ENCODE measurements at regions not wholly inside any gene's neighbourhood (a gene's known extent, or its start where the extent isn't known, plus 50 kb on each side); places are given as distances from the start of the nearest gene placed in this dataset.
"Not testable (repeated sequence)": the region's sequence is repeated elsewhere in the genome, so short reads cannot be mapped to it uniquely, and the experiment has no call there.

DNA sequence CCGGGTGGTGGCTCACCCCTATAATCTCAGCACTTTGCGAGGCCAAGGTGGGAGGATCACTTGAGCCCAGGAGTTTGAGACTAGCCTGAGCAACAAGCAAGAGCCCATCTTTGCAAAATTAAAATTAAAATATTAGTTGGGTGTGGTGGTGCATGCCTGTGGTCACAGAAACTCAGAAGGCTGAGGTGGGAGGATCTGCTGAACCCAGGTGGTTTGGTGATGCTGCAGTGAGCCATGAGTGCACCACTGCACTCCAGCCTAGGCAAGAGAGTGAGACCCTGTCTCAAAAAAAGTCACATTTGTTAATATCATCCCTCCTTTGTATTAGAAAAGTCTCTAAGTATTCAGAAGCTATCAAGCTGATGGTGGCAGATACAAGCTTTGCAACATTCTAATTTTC, 317.5 kb downstream of the ANKRD30A start:
- DNase-seq (ENCODE audit: low spot score in 2 of 2) = no peak
- Histone ChIP-seq H3K4me1 (no peaks in the 10 kb centered on the region), H3K9me3 (no peaks in the 10 kb centered on the region), H3K36me3 (replicated peaks) (no peaks in the 10 kb centered on the region), H3K27me3 (ENCODE audit: low read depth) (no peaks in the 10 kb centered on the region), H3K4me3 (no peak overlapping the region)
- in situ Hi-C loops (cut with MboI; ENCODE audit: low sequenced_read_pairs) = no loop called here

DNA sequence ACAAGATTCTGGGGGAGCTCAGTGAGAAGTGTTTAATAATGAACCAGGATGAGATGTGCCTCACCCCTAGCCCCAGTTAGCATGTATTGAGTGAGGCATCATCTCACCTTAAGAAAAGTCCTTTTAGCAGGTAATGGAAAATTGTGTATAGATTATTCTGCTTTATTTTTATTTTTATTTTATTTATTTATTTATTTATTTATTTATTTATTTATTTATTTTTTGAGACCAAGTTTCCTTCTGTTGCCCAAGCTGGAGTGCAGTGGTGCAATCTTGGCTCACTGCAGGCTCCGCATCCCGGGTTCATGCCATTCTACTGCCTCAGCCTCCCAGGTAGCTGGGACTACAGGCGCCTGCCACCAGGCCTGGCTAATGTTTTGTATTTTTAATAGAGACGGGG, 315.8 kb downstream of the ANKRD30A start:
- H3K4me3 ChIP-seq; in situ Hi-C loops (cut with MboI; ENCODE audit: low sequenced_read_pairs); H3K27me3 ChIP-seq (ENCODE audit: low read depth); H3K4me1 ChIP-seq; H3K9me3 ChIP-seq; H3K36me3 ChIP-seq (replicated peaks); DNase-seq (ENCODE audit: low spot score in 2 of 2): not testable (repeated sequence)

DNA sequence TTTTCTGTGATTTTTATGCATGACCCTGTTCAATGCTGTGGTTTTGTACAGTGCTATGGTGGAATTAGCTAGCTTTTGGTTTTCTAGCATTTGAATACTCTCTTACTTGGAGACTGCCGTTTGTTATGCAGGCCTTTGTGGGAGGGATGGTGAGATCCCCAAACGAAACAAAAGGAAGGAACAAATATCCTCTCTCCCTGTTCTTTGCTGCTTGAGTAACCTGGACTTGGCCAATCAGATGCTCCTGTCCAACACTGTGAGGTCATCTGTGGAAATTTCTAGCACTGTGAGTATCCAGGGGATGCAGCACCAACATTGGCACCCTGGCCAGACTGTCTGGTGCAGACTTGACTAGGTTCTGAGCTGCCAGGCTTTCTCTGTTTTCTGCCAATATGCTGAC, 314.4 kb downstream of the ANKRD30A start:
- Histone ChIP-seq H3K9me3 (no peaks in the 10 kb centered on the region), H3K4me1 (no peaks in the 10 kb centered on the region), H3K27me3 (ENCODE audit: low read depth) (no peaks in the 10 kb centered on the region), H3K4me3 (no peak overlapping the region), H3K36me3 (replicated peaks) (no peaks in the 10 kb centered on the region)
- in situ Hi-C loops (cut with MboI; ENCODE audit: low sequenced_read_pairs) = no loop called here
- DNase-seq (ENCODE audit: low spot score in 2 of 2) = no peak

DNA sequence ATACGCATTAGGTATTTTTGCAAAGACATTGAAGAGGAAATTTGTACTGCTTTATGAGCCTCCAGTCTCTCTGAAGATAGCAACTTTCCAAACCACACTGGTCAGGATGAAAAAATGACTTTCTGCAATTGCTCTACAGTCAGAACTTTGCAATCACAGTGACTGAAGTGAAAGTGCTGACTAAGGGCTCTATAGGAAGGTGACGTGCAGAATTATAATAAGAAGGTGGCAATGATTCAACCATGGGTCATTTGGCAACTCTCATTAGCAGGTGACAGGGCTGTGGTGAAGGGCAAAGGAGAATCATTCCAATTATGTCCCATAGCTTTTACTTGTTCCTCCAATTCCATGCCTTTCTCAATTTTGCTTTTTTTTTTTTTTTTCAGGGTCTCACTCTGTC, 311.0 kb downstream of the ANKRD30A start:
- in situ Hi-C loops (cut with MboI; ENCODE audit: low sequenced_read_pairs) = no loop called here
- DNase-seq (ENCODE audit: low spot score in 2 of 2) = no peak
- no peaks in the 10 kb centered on the region for H3K27me3 ChIP-seq (ENCODE audit: low read depth)
- no peaks in the 10 kb centered on the region for H3K36me3 ChIP-seq (replicated peaks)
- no peaks in the 10 kb centered on the region for H3K4me1 ChIP-seq
- H3K9me3 ChIP-seq = no peaks in the 10 kb centered on the region
- no peak overlapping the region for H3K4me3 ChIP-seq

DNA sequence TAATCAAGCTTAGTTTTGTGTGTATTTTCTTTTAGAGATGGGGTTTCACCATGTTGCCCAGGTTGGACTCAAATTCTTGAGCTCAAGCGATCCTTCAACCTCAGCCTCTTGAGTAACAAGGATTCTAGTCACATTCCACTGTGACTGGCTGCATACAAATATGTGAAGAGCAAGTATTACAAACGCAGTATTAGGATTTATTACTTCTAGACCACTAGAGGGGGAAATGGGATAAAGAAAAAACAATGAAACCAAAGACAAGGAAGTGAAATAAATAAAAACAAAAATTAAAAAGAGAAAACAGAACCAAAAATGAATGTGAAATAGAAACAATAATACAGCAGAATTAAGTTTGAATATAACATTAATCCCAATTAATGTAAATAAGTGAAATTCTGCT, 308.7 kb downstream of the ANKRD30A start:
- Histone ChIP-seq H3K27me3 (ENCODE audit: low read depth) (no peaks in the 10 kb centered on the region), H3K9me3 (no peaks in the 10 kb centered on the region), H3K4me1 (no peaks in the 10 kb centered on the region), H3K36me3 (replicated peaks) (no peaks in the 10 kb centered on the region), H3K4me3 (no peak overlapping the region)
- DNase-seq (ENCODE audit: low spot score in 2 of 2) = no peak
- in situ Hi-C loops (cut with MboI; ENCODE audit: low sequenced_read_pairs) = no loop called here

Measured in HAP-1 (cell line).